ENCODE measurements at regions not wholly inside any gene's neighbourhood (a gene's known extent, or its start where the extent isn't known, plus 50 kb on each side); places are given as distances from the start of the nearest gene placed in this dataset.

DNA sequence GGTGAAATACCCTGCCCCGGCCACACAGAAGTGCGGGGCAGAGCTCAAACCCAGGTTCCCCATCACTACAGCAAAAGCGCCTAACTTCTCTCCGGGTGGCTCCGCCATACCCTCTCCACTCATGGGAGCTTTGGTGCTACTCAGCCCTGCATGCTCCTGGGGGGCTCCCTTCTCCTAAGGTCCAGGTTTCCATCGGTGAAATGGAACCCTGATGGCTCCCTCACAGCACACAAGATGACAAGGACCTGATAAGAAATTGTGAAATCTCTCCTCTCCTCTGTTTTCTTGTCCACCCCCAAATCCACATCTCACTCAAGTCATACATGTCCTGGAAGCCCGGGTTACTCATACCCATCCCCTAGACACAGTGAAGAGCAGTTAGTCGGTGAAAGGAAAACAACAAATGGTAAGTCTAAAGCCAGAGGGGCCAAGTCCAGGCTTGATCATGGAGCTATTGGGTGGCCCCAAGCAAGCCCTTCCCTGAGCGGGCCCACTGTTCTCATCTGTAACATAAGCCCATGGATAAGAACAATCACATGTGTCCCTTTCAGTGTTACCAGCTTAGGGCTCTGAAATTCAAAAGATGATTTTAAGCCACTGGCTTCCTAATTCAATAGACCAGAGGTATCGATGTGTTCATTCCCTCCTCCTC, 317.5 kb downstream of the BCL11B start:
- no peak overlapping the region for H3K27ac ChIP-seq
- TF ChIP-seq ZFX (IDR thresholded peaks at IDR 0.05; ENCODE audit: borderline replicate concordance) = no peak
- TF ChIP-seq, protein P1, sequence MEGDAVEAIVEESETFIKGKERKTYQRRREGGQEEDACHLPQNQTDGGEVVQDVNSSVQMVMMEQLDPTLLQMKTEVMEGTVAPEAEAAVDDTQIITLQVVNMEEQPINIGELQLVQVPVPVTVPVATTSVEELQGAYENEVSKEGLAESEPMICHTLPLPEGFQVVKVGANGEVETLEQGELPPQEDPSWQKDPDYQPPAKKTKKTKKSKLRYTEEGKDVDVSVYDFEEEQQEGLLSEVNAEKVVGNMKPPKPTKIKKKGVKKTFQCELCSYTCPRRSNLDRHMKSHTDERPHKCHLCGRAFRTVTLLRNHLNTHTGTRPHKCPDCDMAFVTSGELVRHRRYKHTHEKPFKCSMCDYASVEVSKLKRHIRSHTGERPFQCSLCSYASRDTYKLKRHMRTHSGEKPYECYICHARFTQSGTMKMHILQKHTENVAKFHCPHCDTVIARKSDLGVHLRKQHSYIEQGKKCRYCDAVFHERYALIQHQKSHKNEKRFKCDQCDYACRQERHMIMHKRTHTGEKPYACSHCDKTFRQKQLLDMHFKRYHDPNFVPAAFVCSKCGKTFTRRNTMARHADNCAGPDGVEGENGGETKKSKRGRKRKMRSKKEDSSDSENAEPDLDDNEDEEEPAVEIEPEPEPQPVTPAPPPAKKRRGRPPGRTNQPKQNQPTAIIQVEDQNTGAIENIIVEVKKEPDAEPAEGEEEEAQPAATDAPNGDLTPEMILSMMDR (IDR thresholded peaks at IDR 0.05) = no peak

DNA sequence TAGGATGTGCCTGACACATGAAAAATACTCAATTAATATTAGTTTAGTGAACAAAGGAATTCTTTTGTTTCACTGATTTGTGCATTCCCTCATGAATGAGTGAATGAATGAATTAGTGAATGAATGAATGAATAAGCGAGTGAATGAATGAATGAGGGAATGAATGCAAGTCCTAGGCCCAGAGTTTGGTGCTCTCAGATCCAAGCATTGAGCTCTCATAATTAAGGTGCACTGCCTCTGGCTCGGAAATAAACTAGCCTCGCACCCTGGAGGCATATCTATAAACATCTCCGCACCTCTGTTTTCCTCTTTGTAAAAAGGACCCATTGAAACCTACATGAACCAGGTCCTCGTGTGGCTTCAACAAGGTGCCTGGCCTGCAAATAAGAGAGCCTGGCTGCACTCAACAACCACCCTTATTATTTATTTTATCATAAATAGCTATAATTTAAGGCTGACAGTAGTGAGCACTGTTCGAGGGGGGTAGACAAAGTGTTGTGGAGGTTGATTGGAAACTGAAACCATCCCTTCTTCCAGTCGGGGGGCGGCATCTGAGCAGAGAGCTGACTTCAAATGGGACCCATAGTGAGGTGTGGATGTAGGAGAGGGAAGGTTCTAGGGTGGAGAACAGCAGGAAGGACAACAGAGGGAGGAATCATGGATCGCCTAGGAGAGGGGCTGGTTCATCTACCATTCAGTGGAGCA, 316.8 kb downstream of the BCL11B start:
- H3K27ac ChIP-seq = no peak overlapping the region
- TF ChIP-seq ZFX (IDR thresholded peaks at IDR 0.05; ENCODE audit: borderline replicate concordance) = no peak
- TF ChIP-seq, protein P1 (IDR thresholded peaks at IDR 0.05) = no peak

DNA sequence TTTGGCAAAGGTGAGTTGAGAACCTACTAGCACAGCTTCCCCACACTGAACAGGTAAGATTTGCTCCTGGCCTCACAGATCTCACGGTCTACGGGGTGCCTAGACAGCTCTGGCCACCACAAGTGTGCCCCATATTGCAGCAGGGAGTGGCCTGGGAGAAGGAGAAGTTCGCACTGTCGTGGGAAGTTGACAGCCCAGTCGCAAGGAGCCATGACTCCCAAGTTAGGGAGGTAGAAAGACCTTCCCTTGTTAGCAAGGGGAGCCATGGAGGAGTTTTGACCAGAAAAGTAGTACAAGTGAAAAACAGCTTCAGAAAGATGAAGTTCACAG, 316.3 kb downstream of the BCL11B start:
- TF ChIP-seq, protein P1 (IDR thresholded peaks at IDR 0.05) = no peak
- no peak for TF ChIP-seq ZFX (IDR thresholded peaks at IDR 0.05; ENCODE audit: borderline replicate concordance)

DNA sequence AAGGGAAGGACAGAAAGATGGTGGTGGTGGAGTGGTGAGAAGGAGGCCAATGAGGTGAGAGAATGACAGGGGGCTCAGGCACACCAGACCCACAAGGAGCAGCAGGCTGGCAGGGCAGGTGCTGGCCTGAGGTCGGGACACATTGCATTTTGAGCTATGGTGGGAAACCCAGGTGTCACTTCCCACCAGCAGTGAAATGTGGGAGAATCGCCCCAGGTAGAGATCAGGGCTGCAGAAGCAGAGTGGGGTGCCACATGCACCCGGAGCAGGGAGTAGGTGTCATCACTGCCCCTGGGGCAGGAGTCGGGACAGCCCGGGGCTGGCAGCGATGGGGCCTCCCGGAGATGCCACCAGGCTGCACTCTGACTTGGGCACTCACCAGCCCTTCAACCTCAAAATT, 315.8 kb downstream of the BCL11B start:
- no peak overlapping the region for H3K27ac ChIP-seq
- no peak for TF ChIP-seq ZFX (IDR thresholded peaks at IDR 0.05; ENCODE audit: borderline replicate concordance)
- TF ChIP-seq, protein P1 (IDR thresholded peaks at IDR 0.05) = no peak

More for the DNA sequence above, 316.3 kb downstream of the BCL11B start:
- H3K27ac ChIP-seq = no peak overlapping the region

DNA sequence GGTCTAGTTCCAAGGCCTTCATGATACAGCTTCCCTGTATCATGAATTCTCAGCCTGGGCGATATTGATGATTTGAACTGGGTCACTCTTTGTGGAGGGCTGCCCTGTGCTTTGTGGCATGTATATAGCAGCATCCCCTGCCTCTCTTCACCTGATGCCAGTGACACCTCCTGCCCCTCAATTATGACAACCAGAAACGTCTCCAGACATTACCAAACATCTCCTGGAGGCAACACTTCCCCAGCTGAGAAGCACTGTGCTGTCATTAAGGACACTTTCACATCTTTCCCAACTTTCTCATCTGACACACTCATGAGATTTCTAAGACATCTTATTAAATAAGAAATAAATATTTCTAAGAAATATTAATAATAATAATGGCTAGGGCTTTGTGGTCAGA, 315.3 kb downstream of the BCL11B start:
- TF ChIP-seq, protein P1 (IDR thresholded peaks at IDR 0.05) = no peak
- TF ChIP-seq ZFX (IDR thresholded peaks at IDR 0.05; ENCODE audit: borderline replicate concordance) = no peak
- no peak overlapping the region for H3K27ac ChIP-seq

DNA sequence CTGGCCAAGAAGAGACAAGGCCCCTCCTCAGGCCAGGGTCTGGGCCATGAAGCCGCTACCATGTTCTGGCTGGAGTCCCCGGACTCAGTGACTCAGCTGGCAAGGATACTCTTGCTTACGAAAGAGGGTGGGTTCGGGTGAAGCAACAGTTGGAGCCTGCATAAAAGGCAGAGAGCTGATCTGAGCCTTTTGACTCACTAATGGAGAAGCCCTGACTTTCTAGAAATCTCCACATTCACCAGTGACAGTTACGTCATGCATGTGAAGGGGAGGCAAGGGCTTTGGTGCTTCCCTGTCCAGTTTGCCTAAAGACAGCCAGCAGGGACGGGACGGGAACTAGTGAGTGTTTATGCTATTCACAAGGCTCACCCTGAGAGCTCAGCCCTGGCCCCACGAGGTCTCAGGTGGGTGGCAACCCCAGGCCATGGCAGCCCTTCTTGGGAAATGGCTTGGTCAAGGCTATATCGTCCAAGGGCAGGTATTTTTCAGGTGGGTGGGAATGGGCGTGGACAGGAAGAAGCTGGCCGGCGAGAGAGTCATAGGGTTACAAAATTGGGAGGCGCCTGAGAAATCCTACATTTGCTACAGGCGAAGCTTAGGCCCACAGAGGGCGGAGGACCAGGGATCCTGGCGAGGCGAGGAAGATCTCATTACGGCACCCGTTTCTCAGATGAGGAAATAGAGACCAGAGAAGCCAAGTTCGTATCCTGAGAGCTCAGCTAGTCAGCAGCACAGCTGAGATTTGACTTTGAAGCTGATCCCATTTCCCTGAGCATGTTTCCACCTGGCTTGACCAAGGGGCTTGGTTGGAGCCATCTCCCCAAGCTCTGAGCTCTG, 314.6 kb downstream of the BCL11B start:
- no peak for TF ChIP-seq ZFX (IDR thresholded peaks at IDR 0.05; ENCODE audit: borderline replicate concordance)
- TF ChIP-seq, protein P1 (IDR thresholded peaks at IDR 0.05) = no peak
- no peak overlapping the region for H3K27ac ChIP-seq
